Mesothelial cell of epicardium (in vitro differentiated cells): ENCODE measurements at regions not wholly inside any gene's neighbourhood (a gene's known extent, or its start where the extent isn't known, plus 50 kb on each side); places are given as distances from the start of the nearest gene placed in this dataset.

Experiments used
- DNase-seq, 2 experiments: peaks; one replicate each; pipeline ENCODE4 v3.0.0; 2021; ENCODE audit warnings: low spot score in 2 of 2; ENCODE audit not compliant: unreplicated experiment in 2 of 2
- H3K27ac Mint-ChIP-seq: 2 replicates; pipeline ENCODE4 v1.8.0; 2021; ENCODE audit warnings: mixed read lengths
- H3K27me3 Mint-ChIP-seq: 2 replicates; pipeline ENCODE4 v1.8.0; 2021; ENCODE audit warnings: low read depth, mixed read lengths
- H3K36me3 Mint-ChIP-seq: 2 replicates; pipeline ENCODE4 v1.8.0; 2021; ENCODE audit warnings: mixed read lengths
- H3K4me1 Mint-ChIP-seq: 2 replicates; pipeline ENCODE4 v1.8.0; 2021; ENCODE audit warnings: mixed read lengths
- H3K4me3 Mint-ChIP-seq: 2 replicates; pipeline ENCODE4 v1.8.0; 2021; ENCODE audit warnings: mild to moderate bottlenecking, moderate library complexity, mixed read lengths
- H3K9me3 Mint-ChIP-seq: 2 replicates; pipeline ENCODE4 v1.8.0; 2021; ENCODE audit warnings: mixed read lengths
- CTCF ChIP-seq: fragments of 200-600 bp; sonication (generic); IDR thresholded peaks from one replicate; pipeline ENCODE4 v1.5.0; 2021; ENCODE audit warnings: antibody characterized with exemption; ENCODE audit not compliant: unreplicated experiment

GRCh38 chr6:79392094-79392493, 145.1 kb downstream of the LCA5 start:
- no peaks in the 10 kb centered on the region for H3K27me3 Mint-ChIP-seq
- H3K4me3 Mint-ChIP-seq = no peak overlapping the region
- no peak for TF ChIP-seq CTCF
- no peaks in the 10 kb centered on the region for H3K4me1 Mint-ChIP-seq
- H3K9me3 Mint-ChIP-seq = peaks cover 7% of the 10 kb centered on the region
- no peaks in the 10 kb centered on the region for H3K36me3 Mint-ChIP-seq
- no peak overlapping the region for H3K27ac Mint-ChIP-seq
- no peak for DNase-seq

- no peak overlapping the region for H3K27ac Mint-ChIP-seq
- H3K4me1 Mint-ChIP-seq = no peaks in the 10 kb centered on the region
- no peak for TF ChIP-seq CTCF
- H3K36me3 Mint-ChIP-seq = no peaks in the 10 kb centered on the region
- no peak overlapping the region for H3K4me3 Mint-ChIP-seq
- DNase-seq = no peak
- no peaks in the 10 kb centered on the region for H3K27me3 Mint-ChIP-seq
- H3K9me3 Mint-ChIP-seq = peaks cover 7% of the 10 kb centered on the region
These were observed 145.8 kb downstream of the LCA5 start for GRCh38 chr6:79391480-79391879.

- Mint-ChIP-seq H3K36me3 (no peaks in the 10 kb centered on the region), H3K27ac (no peak overlapping the region), H3K27me3 (no peaks in the 10 kb centered on the region), H3K4me3 (no peak overlapping the region), H3K4me1 (no peaks in the 10 kb centered on the region), H3K9me3 (no peaks in the 10 kb centered on the region)
- no peak for DNase-seq
- TF ChIP-seq CTCF = no peak
These were observed 151.3 kb downstream of the LCA5 start for GRCh38 chr6:79385893-79386292.

GRCh38 chr6:79385333-79385732, 150.9 kb upstream of the HMGN3 start:
- Mint-ChIP-seq H3K27me3 (no peaks in the 10 kb centered on the region), H3K9me3 (no peaks in the 10 kb centered on the region), H3K4me1 (no peaks in the 10 kb centered on the region), H3K36me3 (no peaks in the 10 kb centered on the region), H3K27ac (no peak overlapping the region), H3K4me3 (no peak overlapping the region)
- TF ChIP-seq CTCF = no peak
- DNase-seq = no peak

GRCh38 chr6:79384845-79385244, 150.4 kb upstream of the HMGN3 start:
- DNase-seq = no peak
- Mint-ChIP-seq H3K4me1 (no peaks in the 10 kb centered on the region), H3K9me3 (no peaks in the 10 kb centered on the region), H3K36me3 (no peaks in the 10 kb centered on the region), H3K4me3 (no peak overlapping the region), H3K27me3 (no peaks in the 10 kb centered on the region), H3K27ac (no peak overlapping the region)
- TF ChIP-seq CTCF = no peak

GRCh38 chr6:79378957-79379356, 144.5 kb upstream of the HMGN3 start:
- no peaks in the 10 kb centered on the region for H3K36me3 Mint-ChIP-seq
- no peak for DNase-seq
- H3K4me3 Mint-ChIP-seq = no peak overlapping the region
- peaks cover 32% of the 10 kb centered on the region for H3K4me1 Mint-ChIP-seq
- TF ChIP-seq CTCF = no peak
- H3K9me3 Mint-ChIP-seq = no peaks in the 10 kb centered on the region
- H3K27me3 Mint-ChIP-seq = no peaks in the 10 kb centered on the region
- no peak overlapping the region for H3K27ac Mint-ChIP-seq
